ENCODE measurements at regions not wholly inside any gene's neighbourhood (a gene's known extent, or its start where the extent isn't known, plus 50 kb on each side); places are given as distances from the start of the nearest gene placed in this dataset.

- no peak overlapping the region for H3K4me2 ChIP-seq (ENCODE audit: low read length, poor library complexity, severe bottlenecking)
- DNase-seq, result no peak
- 90% methylated on average over 3 of the region's 3 CpGs for WGBS
- H2BK15ac ChIP-seq (ENCODE audit: low read depth, poor library complexity, severe bottlenecking), result no peak overlapping the region
- no peak overlapping the region for H4K8ac ChIP-seq (ENCODE audit: low read length)
- H3K4me3 ChIP-seq (ENCODE audit: insufficient read depth in 1 of 2, low read depth in 1 of 2, low read length in 2 of 2), result no peak overlapping the region
- no peak overlapping the region for H4K91ac ChIP-seq (ENCODE audit: low read length)
- no peaks in the 10 kb centered on the region for H3K79me1 ChIP-seq (replicated peaks; ENCODE audit: low read length, poor library complexity, severe bottlenecking)
- no peak overlapping the region for H2AK5ac ChIP-seq (ENCODE audit: low read length, severe bottlenecking)
- no peak overlapping the region for H3K9ac ChIP-seq (ENCODE audit: low read length)
- H3K9me3 ChIP-seq (ENCODE audit: control insufficient read depth, low read length), result peaks cover 3% of the 10 kb centered on the region
- no peak overlapping the region for H2AFZ ChIP-seq (ENCODE audit: low read depth, low read length)
- H2BK12ac ChIP-seq (ENCODE audit: low read length in 2 of 2), result no peak overlapping the region
- H3K4me1 ChIP-seq (ENCODE audit: control insufficient read depth, insufficient read depth, low read depth, low read length), result no peaks in the 10 kb centered on the region
- H3K23ac ChIP-seq (ENCODE audit: low read length in 2 of 2), result no peak overlapping the region
- H2BK5ac ChIP-seq (ENCODE audit: low read depth, low read length, poor library complexity, severe bottlenecking), result no peak overlapping the region
- H3K4ac ChIP-seq (ENCODE audit: low read depth in 1 of 2, low read length in 2 of 2), result no peak overlapping the region
- no peak overlapping the region for H2BK120ac ChIP-seq (ENCODE audit: low read depth, low read length)
- H3K27me3 ChIP-seq (ENCODE audit: control insufficient read depth in 1 of 2, insufficient read depth in 1 of 2, low read length in 2 of 2), result no peaks in the 10 kb centered on the region
- no peaks in the 10 kb centered on the region for H3K36me3 ChIP-seq (ENCODE audit: control insufficient read depth in 1 of 2, insufficient read depth in 2 of 2, low read depth in 1 of 2, low read length in 2 of 2)
- H3K14ac ChIP-seq (ENCODE audit: low read length in 2 of 2), result no peak overlapping the region
- no peak overlapping the region for H3K18ac ChIP-seq (ENCODE audit: low read depth in 1 of 2, low read length in 2 of 2)
- H3K27ac ChIP-seq (ENCODE audit: low read length, poor library complexity, severe bottlenecking), result no peak overlapping the region
These were observed 206.2 kb downstream of the POSTN start for GRCh38 chr13:37392389-37392788.

- Histone ChIP-seq H3K27me3 (ENCODE audit: control insufficient read depth in 1 of 2, insufficient read depth in 1 of 2, low read length in 2 of 2) (no peaks in the 10 kb centered on the region), H2BK12ac (ENCODE audit: low read length in 2 of 2) (no peak overlapping the region), H3K9ac (ENCODE audit: low read length) (no peak overlapping the region), H3K4me2 (ENCODE audit: low read length, poor library complexity, severe bottlenecking) (no peak overlapping the region), H3K4me1 (ENCODE audit: control insufficient read depth, insufficient read depth, low read depth, low read length) (no peaks in the 10 kb centered on the region), H3K27ac (ENCODE audit: low read length, poor library complexity, severe bottlenecking) (no peak overlapping the region), H3K14ac (ENCODE audit: low read length in 2 of 2) (no peak overlapping the region), H3K79me1 (replicated peaks; ENCODE audit: low read length, poor library complexity, severe bottlenecking) (no peaks in the 10 kb centered on the region), H3K4me3 (ENCODE audit: insufficient read depth in 1 of 2, low read depth in 1 of 2, low read length in 2 of 2) (no peak overlapping the region), H3K9me3 (ENCODE audit: control insufficient read depth, low read length) (peaks cover 3% of the 10 kb centered on the region), H2BK120ac (ENCODE audit: low read depth, low read length) (no peak overlapping the region), H3K4ac (ENCODE audit: low read depth in 1 of 2, low read length in 2 of 2) (no peak overlapping the region), H2AFZ (ENCODE audit: low read depth, low read length) (no peak overlapping the region), H3K36me3 (ENCODE audit: control insufficient read depth in 1 of 2, insufficient read depth in 2 of 2, low read depth in 1 of 2, low read length in 2 of 2) (no peaks in the 10 kb centered on the region), H2AK5ac (ENCODE audit: low read length, severe bottlenecking) (no peak overlapping the region), H3K18ac (ENCODE audit: low read depth in 1 of 2, low read length in 2 of 2) (no peak overlapping the region), H2BK5ac (ENCODE audit: low read depth, low read length, poor library complexity, severe bottlenecking) (no peak overlapping the region), H4K8ac (ENCODE audit: low read length) (no peak overlapping the region), H3K23ac (ENCODE audit: low read length in 2 of 2) (no peak overlapping the region), H4K91ac (ENCODE audit: low read length) (no peak overlapping the region), H2BK15ac (ENCODE audit: low read depth, poor library complexity, severe bottlenecking) (no peak overlapping the region)
- WGBS, result 69% methylated on average over 4 of the region's 4 CpGs
- no peak for DNase-seq
These were observed 207.8 kb downstream of the POSTN start for GRCh38 chr13:37390735-37391134.

GRCh38 chr13:37385956-37386670 lies 212.5 kb downstream of the POSTN start:
- no peaks in the 10 kb centered on the region for H3K27me3 ChIP-seq (ENCODE audit: control insufficient read depth in 1 of 2, insufficient read depth in 1 of 2, low read length in 2 of 2)
- H3K4me2 ChIP-seq (ENCODE audit: low read length, poor library complexity, severe bottlenecking), result no peak overlapping the region
- no peak overlapping the region for H2AK5ac ChIP-seq (ENCODE audit: low read length, severe bottlenecking)
- H2AFZ ChIP-seq (ENCODE audit: low read depth, low read length), result no peak overlapping the region
- 71% methylated on average over 2 of the region's 2 CpGs for WGBS
- no peak overlapping the region for H3K27ac ChIP-seq (ENCODE audit: low read length, poor library complexity, severe bottlenecking)
- no peak overlapping the region for H3K14ac ChIP-seq (ENCODE audit: low read length in 2 of 2)
- H2BK12ac ChIP-seq (ENCODE audit: low read length in 2 of 2), result peak overlapping the region in 1 of 2 experiments; percentile 90
- no peaks in the 10 kb centered on the region for H3K4me1 ChIP-seq (ENCODE audit: control insufficient read depth, insufficient read depth, low read depth, low read length)
- H2BK15ac ChIP-seq (ENCODE audit: low read depth, poor library complexity, severe bottlenecking), result no peak overlapping the region
- DNase-seq, result no peak
- H3K18ac ChIP-seq (ENCODE audit: low read depth in 1 of 2, low read length in 2 of 2), result no peak overlapping the region
- H3K79me1 ChIP-seq (replicated peaks; ENCODE audit: low read length, poor library complexity, severe bottlenecking), result no peaks in the 10 kb centered on the region
- no peak overlapping the region for H3K4me3 ChIP-seq (ENCODE audit: insufficient read depth in 1 of 2, low read depth in 1 of 2, low read length in 2 of 2)
- H3K9ac ChIP-seq (ENCODE audit: low read length), result no peak overlapping the region
- H2BK120ac ChIP-seq (ENCODE audit: low read depth, low read length), result no peak overlapping the region
- no peak overlapping the region for H4K8ac ChIP-seq (ENCODE audit: low read length)
- H3K9me3 ChIP-seq (ENCODE audit: control insufficient read depth, low read length), result no peaks in the 10 kb centered on the region
- no peak overlapping the region for H2BK5ac ChIP-seq (ENCODE audit: low read depth, low read length, poor library complexity, severe bottlenecking)
- H3K36me3 ChIP-seq (ENCODE audit: control insufficient read depth in 1 of 2, insufficient read depth in 2 of 2, low read depth in 1 of 2, low read length in 2 of 2), result no peaks in the 10 kb centered on the region
- H3K4ac ChIP-seq (ENCODE audit: low read depth in 1 of 2, low read length in 2 of 2), result no peak overlapping the region
- H3K23ac ChIP-seq (ENCODE audit: low read length in 2 of 2), result no peak overlapping the region
- no peak overlapping the region for H4K91ac ChIP-seq (ENCODE audit: low read length)

DNA sequence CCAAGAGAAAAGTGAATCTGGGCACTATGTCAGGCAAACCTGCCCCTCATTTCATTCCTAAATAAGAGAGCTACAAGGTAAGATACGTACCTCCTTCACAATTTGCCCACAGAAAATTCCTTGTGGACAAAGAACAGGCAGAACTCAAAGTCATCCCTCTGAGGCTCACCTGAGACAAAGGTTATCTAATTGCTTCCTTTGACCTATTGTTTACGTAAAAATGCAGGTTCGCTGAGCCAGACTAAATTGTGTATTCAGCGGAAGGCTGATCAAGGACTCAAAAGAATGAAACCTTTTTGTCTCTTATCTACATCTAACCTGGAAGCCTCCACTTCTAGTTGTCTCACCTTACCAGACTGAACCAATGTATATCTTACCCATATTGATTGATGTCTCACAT lies 213.3 kb downstream of the POSTN start:
- H3K18ac ChIP-seq (ENCODE audit: low read depth in 1 of 2, low read length in 2 of 2), result no peak overlapping the region
- WGBS, result 87% methylated on average over 4 of the region's 4 CpGs

More for the DNA sequence above, 213.3 kb downstream of the POSTN start:
- no peaks in the 10 kb centered on the region for H3K4me1 ChIP-seq (ENCODE audit: control insufficient read depth, insufficient read depth, low read depth, low read length)
- no peak overlapping the region for H2AFZ ChIP-seq (ENCODE audit: low read depth, low read length)
- no peak overlapping the region for H2BK15ac ChIP-seq (ENCODE audit: low read depth, poor library complexity, severe bottlenecking)
- DNase-seq, result no peak
- H2BK12ac ChIP-seq (ENCODE audit: low read length in 2 of 2), result no peak overlapping the region
- no peaks in the 10 kb centered on the region for H3K9me3 ChIP-seq (ENCODE audit: control insufficient read depth, low read length)
- H2BK5ac ChIP-seq (ENCODE audit: low read depth, low read length, poor library complexity, severe bottlenecking), result no peak overlapping the region
- no peak overlapping the region for H3K4ac ChIP-seq (ENCODE audit: low read depth in 1 of 2, low read length in 2 of 2)
- no peak overlapping the region for H3K4me3 ChIP-seq (ENCODE audit: insufficient read depth in 1 of 2, low read depth in 1 of 2, low read length in 2 of 2)
- no peak overlapping the region for H3K9ac ChIP-seq (ENCODE audit: low read length)
- no peak overlapping the region for H2BK120ac ChIP-seq (ENCODE audit: low read depth, low read length)
- H2AK5ac ChIP-seq (ENCODE audit: low read length, severe bottlenecking), result no peak overlapping the region
- no peak overlapping the region for H3K23ac ChIP-seq (ENCODE audit: low read length in 2 of 2)
- no peaks in the 10 kb centered on the region for H3K79me1 ChIP-seq (replicated peaks; ENCODE audit: low read length, poor library complexity, severe bottlenecking)
- no peaks in the 10 kb centered on the region for H3K27me3 ChIP-seq (ENCODE audit: control insufficient read depth in 1 of 2, insufficient read depth in 1 of 2, low read length in 2 of 2)
- no peak overlapping the region for H4K91ac ChIP-seq (ENCODE audit: low read length)
- H4K8ac ChIP-seq (ENCODE audit: low read length), result no peak overlapping the region
- no peak overlapping the region for H3K4me2 ChIP-seq (ENCODE audit: low read length, poor library complexity, severe bottlenecking)
- H3K14ac ChIP-seq (ENCODE audit: low read length in 2 of 2), result no peak overlapping the region
- H3K27ac ChIP-seq (ENCODE audit: low read length, poor library complexity, severe bottlenecking), result no peak overlapping the region
- H3K36me3 ChIP-seq (ENCODE audit: control insufficient read depth in 1 of 2, insufficient read depth in 2 of 2, low read depth in 1 of 2, low read length in 2 of 2), result no peaks in the 10 kb centered on the region
